WI38 (cell line): ENCODE measurements at regions not wholly inside any gene's neighbourhood (a gene's known extent, or its start where the extent isn't known, plus 50 kb on each side); places are given as distances from the start of the nearest gene placed in this dataset.

ENCODE experiments used
- H3K4me3 ChIP-seq: 2 replicates; pipeline ENCODE4 v1.5.1; 2011; ENCODE audit warnings: low read depth, mild to moderate bottlenecking, control low read depth, low read length
- CTCF ChIP-seq: IDR thresholded peaks from 2 replicates; pipeline ENCODE4 v1.5.1; 2012; ENCODE audit warnings: low read depth, mild to moderate bottlenecking, control low read depth, low read length

DNA sequence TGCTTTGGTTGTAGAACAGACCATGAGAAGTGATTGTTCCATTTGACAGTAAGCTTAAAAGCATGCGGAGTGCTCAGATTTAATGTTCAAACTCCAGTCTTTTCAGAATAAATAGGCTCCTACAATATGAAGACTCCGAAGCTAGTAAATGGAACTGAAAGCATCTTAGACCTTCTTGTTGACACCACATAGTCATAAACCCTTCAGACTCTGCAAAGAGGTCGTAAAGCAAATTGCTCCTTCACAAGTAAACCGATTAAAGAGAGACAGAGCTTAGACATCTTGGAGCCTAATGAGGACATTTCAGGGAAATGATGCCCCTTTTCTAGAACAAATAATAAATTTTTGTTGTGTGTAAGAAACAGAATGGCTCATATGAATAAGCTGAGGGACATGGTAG is 511.0 kb upstream of the RIOK2 start:
- H3K4me3 ChIP-seq: no peak overlapping the region
- no peak for TF ChIP-seq CTCF

DNA sequence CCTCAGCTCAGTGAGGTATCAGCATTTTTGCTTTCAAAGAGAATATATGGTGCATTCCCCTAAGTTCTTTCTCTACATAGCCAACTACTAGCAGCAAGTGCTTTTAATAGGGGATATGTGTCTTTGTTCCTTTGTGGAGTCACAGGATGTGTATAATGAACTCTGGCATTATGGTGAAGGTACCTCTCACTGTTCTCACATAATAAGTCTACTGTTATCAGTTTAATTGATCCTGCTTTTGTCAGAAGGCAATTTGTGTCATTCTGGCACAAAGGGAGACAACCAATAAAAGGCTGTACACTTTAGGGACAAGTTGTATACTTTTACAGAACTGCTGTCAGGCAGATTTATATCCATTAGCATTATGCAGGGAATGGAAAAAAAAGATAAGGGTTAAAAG is 531.4 kb upstream of the RIOK2 start:
- no peak overlapping the region for H3K4me3 ChIP-seq
- TF ChIP-seq CTCF: no peak

DNA sequence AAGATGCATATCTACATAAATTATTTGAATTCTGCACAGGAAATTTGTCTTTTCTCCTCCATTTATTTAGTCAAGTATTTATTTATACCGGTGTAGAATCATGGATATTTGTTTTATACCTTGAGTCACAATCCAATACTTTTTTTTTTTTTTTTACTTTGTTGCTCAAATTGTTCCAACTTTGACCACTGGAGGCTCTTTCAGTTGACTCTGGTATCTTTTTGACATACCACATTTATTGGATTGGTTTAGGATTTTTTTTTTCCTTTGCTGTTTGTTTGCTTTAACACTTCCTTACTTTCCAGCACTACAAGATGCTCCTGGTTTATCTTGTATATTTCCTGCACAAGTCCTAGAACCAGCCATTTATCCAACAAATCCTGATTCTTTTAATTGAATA is 543.1 kb upstream of the RIOK2 start:
- TF ChIP-seq CTCF: no peak
- no peak overlapping the region for H3K4me3 ChIP-seq

GRCh38 chr5:97728920-97729319 is 545.9 kb upstream of the RIOK2 start:
- no peak for TF ChIP-seq CTCF
- no peak overlapping the region for H3K4me3 ChIP-seq

DNA sequence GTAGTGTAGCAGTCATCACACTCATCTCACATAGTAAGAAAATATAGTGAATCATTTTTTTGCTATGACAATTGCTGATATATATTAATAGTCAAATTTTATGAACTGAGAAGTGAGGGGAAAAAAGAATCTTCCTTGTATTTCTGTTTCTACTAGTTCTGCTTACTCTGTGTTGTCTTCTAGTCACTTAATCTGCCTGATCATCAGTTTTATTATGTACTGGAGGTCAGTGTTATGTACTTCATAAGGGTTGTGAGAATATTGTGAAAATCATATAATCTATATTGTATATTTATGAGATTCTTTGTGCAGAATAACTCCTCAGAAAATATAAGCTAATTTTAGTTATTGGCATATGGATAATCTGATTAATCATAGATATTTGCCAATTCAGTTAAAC is 546.9 kb upstream of the RIOK2 start:
- no peak overlapping the region for H3K4me3 ChIP-seq
- TF ChIP-seq CTCF: no peak

DNA sequence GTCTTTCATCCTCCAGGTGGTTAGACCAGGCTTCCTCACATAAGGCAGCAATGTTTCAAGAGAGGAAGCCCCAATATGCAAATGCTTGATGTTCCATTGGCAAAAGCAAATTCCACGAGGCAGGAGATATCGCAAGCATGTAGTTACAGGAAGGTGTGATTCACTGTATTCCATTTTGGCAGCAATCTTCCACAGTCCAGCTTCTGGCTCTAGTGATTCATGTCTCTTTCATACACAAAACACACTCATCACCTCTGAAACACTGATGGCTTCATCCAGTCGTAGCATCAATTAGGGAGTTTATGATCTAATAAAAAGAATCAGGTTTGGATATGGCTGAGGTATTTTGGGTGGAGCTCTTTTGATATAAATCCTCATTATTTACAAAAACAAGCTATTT is 552.2 kb upstream of the RIOK2 start:
- H3K4me3 ChIP-seq: no peak overlapping the region
- TF ChIP-seq CTCF: no peak

DNA sequence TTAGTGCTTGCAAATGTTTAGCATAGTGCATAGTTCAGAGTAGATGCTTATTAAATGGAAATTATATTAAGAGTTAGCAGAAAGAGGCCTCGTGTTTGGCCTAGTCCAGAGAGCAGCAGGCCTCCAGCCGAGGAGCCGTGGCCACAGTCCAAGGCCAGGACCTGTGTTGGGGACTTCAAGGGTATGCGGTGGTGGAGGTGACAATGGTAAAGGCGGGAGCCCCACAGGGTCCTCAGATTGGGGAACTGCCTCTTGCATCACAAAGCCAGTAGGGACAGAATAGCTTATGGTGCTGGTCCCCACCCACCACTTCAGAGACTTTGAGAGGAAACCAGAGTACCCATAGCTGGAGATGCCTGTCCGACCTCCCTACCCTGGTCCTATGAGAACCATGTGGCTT is 554.6 kb upstream of the RIOK2 start:
- no peak for TF ChIP-seq CTCF
- no peak overlapping the region for H3K4me3 ChIP-seq
